Caco-2 (cell line): ENCODE measurements at regions not wholly inside any gene's neighbourhood (a gene's known extent, or its start where the extent isn't known, plus 50 kb on each side); places are given as distances from the start of the nearest gene placed in this dataset.

ENCODE experiments used
- BruUV-seq: library from RNA; stranded (reverse); fragments of 400-500 nt; replicated peaks from 2 replicates; lab custom pipeline; 2021; lab: Mats Ljungman, UMichigan
- CTCF ChIA-PET: fragments of 300-600 bp; sonication (Branson Sonifier 250); formaldehyde crosslinking; loops from one replicate; lab custom pipeline; 2022; ENCODE audit warnings: antibody characterized with exemption; lab: Charles Lee
- POLR2A ChIA-PET: fragments of 300-600 bp; sonication (Branson Sonifier 250); formaldehyde crosslinking; loops from one replicate; lab custom pipeline; 2022; ENCODE audit warnings: antibody characterized with exemption; lab: Charles Lee
- DNase-seq, 2 experiments: peaks; one replicate each; pipeline versions ENCODE4 v3.0.0 to v3.0.0-alpha.2; 2020 to 2022
- H3K27me3 ChIP-seq: replicated peaks from 2 replicates; pipeline ENCODE4 v1.6.0; 2011; ENCODE audit warnings: low read length; ENCODE audit not compliant: control insufficient read depth, insufficient read depth
- H3K36me3 ChIP-seq: 2 replicates; pipeline ENCODE4 v1.5.1; 2011; ENCODE audit warnings: low read length; ENCODE audit not compliant: control insufficient read depth, insufficient read depth
- H3K4me1 ChIP-seq: fragments of 250-450 bp; sonication (Bioruptor Pico); 2 replicates; pipeline ENCODE4 v1.5.1; 2020; ENCODE audit warnings: mild to moderate bottlenecking
- H3K4me3 ChIP-seq: 2 replicates; pipeline ENCODE4 v1.5.1; 2011; ENCODE audit warnings: low read depth, mild to moderate bottlenecking, control low read depth, low read length
- H3K9me3 ChIP-seq: fragments of 250-450 bp; sonication (Bioruptor Pico); 2 replicates; pipeline ENCODE4 v1.5.1; 2020; ENCODE audit warnings: mild to moderate bottlenecking, moderate library complexity
- H3K27ac Mint-ChIP-seq: one replicate; pipeline ENCODE4 v1.8.0; 2022; ENCODE audit warnings: mixed read lengths; ENCODE audit not compliant: unreplicated experiment
- H3K27me3 Mint-ChIP-seq: one replicate; pipeline ENCODE4 v1.8.0; 2022; ENCODE audit warnings: mixed read lengths; ENCODE audit not compliant: insufficient read depth, unreplicated experiment
- H3K36me3 Mint-ChIP-seq: one replicate; pipeline ENCODE4 v1.8.0; 2022; ENCODE audit warnings: mild to moderate bottlenecking, mixed read lengths; ENCODE audit not compliant: insufficient read depth, unreplicated experiment
- H3K4me1 Mint-ChIP-seq: one replicate; pipeline ENCODE4 v1.8.0; 2022; ENCODE audit warnings: low read depth, mixed read lengths; ENCODE audit not compliant: unreplicated experiment
- H3K4me3 Mint-ChIP-seq: one replicate; pipeline ENCODE4 v1.8.0; 2022; ENCODE audit warnings: mild to moderate bottlenecking, moderate library complexity, mixed read lengths; ENCODE audit not compliant: unreplicated experiment
- H3K9me3 Mint-ChIP-seq: one replicate; pipeline ENCODE4 v1.8.0; 2022; ENCODE audit warnings: mixed read lengths; ENCODE audit not compliant: unreplicated experiment
- CTCF ChIP-seq, 2 experiments: fragments of 200-600 bp in 1 of 2; IDR thresholded peaks; 1 replicate in 1 of 2; 2 replicates in 1 of 2; pipeline versions ENCODE4 v1.5.1 to v1.8.0; 2011 to 2022; ENCODE audit warnings: antibody characterized with exemption in 1 of 2, control low read depth in 1 of 2, inconsistent platforms in 1 of 2, low read depth in 1 of 2, low read length in 1 of 2, mild to moderate bottlenecking in 1 of 2, moderate library complexity in 1 of 2; ENCODE audit not compliant: insufficient read depth in 1 of 2, severe bottlenecking in 1 of 2, unreplicated experiment in 1 of 2
- intact Hi-C: fragments of 100-400 bp; cut with micrococcal nuclease; formaldehyde crosslinking; loops from one replicate; pipeline ENCODE4 v1.10.0; 2022; ENCODE audit not compliant: unreplicated experiment

- intact Hi-C loops: no loop called here
These were observed 150.0 kb upstream of the SYT10 start for GRCh38 chr12:33589576-33590114.

DNA sequence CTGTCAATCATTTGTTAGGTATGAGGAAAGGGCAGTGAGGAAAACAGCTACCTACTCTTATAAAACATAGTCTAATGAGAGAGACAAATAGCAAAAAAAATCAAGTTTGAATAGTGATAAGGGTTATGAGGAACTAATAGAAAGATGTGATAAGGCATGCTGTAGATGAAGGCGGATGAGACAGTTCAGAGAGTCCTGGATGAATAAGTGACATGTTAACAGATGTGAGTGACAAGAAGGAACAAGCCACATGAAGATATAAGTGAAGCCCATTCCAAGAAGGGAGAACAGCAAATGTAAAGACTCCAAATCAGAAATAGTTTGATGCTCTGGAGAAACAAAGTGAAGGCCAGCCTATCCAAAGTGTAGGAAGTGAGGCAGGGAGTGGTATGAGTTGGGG lies 154.1 kb upstream of the SYT10 start:
- ChIA-PET CTCF (no interaction called here), POLR2A (no interaction called here)
- Mint-ChIP-seq H3K4me3 (no peak overlapping the region), H3K27me3 (peaks cover 10% of the 10 kb centered on the region), H3K36me3 (no peaks in the 10 kb centered on the region), H3K27ac (no peak overlapping the region), H3K9me3 (no peaks in the 10 kb centered on the region), H3K4me1 (no peaks in the 10 kb centered on the region)
- H3K9me3 ChIP-seq: no peaks in the 10 kb centered on the region
- no peaks in the 10 kb centered on the region for H3K27me3 ChIP-seq
- H3K4me3 ChIP-seq: no peak overlapping the region
- no peaks in the 10 kb centered on the region for H3K4me1 ChIP-seq
- no peaks in the 10 kb centered on the region for H3K36me3 ChIP-seq
- DNase-seq: no peak
- no peak for TF ChIP-seq CTCF (IDR thresholded peaks at IDR 0.05; ENCODE audit: insufficient read depth in 1 of 2, low read depth in 1 of 2, low read length in 1 of 2, severe bottlenecking in 1 of 2, unreplicated experiment in 1 of 2)
- no TSS peak for BruUV-seq
- intact Hi-C loops: no loop called here

More at GRCh38 chr12:33589576-33590114, 150.0 kb upstream of the SYT10 start:
- no TSS peak for BruUV-seq
- H3K27me3 Mint-ChIP-seq: peaks cover 5% of the 10 kb centered on the region
- no peak overlapping the region for H3K27ac Mint-ChIP-seq
- no peaks in the 10 kb centered on the region for H3K4me1 ChIP-seq
- POLR2A ChIA-PET: no interaction called here
- no peaks in the 10 kb centered on the region for H3K27me3 ChIP-seq
- no peaks in the 10 kb centered on the region for H3K4me1 Mint-ChIP-seq
- H3K36me3 Mint-ChIP-seq: no peaks in the 10 kb centered on the region
- DNase-seq: no peak
- TF ChIP-seq CTCF (IDR thresholded peaks at IDR 0.05; ENCODE audit: insufficient read depth in 1 of 2, low read depth in 1 of 2, low read length in 1 of 2, severe bottlenecking in 1 of 2, unreplicated experiment in 1 of 2): no peak
- H3K36me3 ChIP-seq: no peaks in the 10 kb centered on the region
- H3K4me3 ChIP-seq: no peak overlapping the region
- H3K9me3 Mint-ChIP-seq: no peaks in the 10 kb centered on the region
- H3K9me3 ChIP-seq: no peaks in the 10 kb centered on the region
- CTCF ChIA-PET: no interaction called here
- no peak overlapping the region for H3K4me3 Mint-ChIP-seq

DNA sequence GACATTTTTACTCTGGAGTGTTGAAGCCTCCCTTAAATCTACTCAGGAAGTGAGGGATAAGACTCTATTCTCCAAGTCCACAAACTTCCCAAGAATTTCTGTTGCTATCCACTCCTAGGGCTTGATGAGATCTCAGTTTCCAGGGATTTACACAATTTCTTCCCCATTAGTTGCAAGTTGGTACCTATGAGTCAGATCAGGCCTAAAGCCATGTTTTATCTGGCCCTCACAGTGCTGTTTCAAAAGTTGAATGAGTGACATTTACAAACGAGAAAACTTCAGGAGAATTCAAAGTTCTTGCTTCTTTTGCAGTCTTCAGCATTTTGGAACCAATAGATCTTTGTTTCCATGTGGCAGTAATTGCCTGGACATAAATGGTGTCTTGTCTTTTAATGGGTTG lies 156.4 kb upstream of the SYT10 start:
- Mint-ChIP-seq H3K27ac (no peak overlapping the region), H3K4me1 (no peaks in the 10 kb centered on the region), H3K9me3 (no peaks in the 10 kb centered on the region), H3K36me3 (no peaks in the 10 kb centered on the region), H3K4me3 (no peak overlapping the region), H3K27me3 (peaks cover 14% of the 10 kb centered on the region)
- no TSS peak for BruUV-seq
- intact Hi-C loops: no loop called here
- no peaks in the 10 kb centered on the region for H3K9me3 ChIP-seq
- CTCF ChIA-PET: no interaction called here
- POLR2A ChIA-PET: no interaction called here
- H3K27me3 ChIP-seq: no peaks in the 10 kb centered on the region
- no peak for TF ChIP-seq CTCF (IDR thresholded peaks at IDR 0.05; ENCODE audit: insufficient read depth in 1 of 2, low read depth in 1 of 2, low read length in 1 of 2, severe bottlenecking in 1 of 2, unreplicated experiment in 1 of 2)
- H3K4me3 ChIP-seq: no peak overlapping the region
- DNase-seq: no peak
- no peaks in the 10 kb centered on the region for H3K4me1 ChIP-seq
- H3K36me3 ChIP-seq: no peaks in the 10 kb centered on the region
